ENCODE measurements at regions not wholly inside any gene's neighbourhood (a gene's known extent, or its start where the extent isn't known, plus 50 kb on each side); places are given as distances from the start of the nearest gene placed in this dataset.

- DNase-seq, result peak in 41 of 42 donors; percentile 11 to 83 (median 58)
- intact Hi-C loops (cut with DNase I), result loop anchor here (5.0 kb wide), 1 partner anchor 151 kb away; no protein-coding TSS in a partner anchor
Measured at GRCh38 chr3:99172736-99173657, 271.5 kb upstream of the DCBLD2 start.

GRCh38 chr3:99171800-99172199, 270.3 kb upstream of the DCBLD2 start:
- intact Hi-C loops (cut with DNase I), result loop anchor here (5.0 kb wide), 1 partner anchor 149 kb away; no protein-coding TSS in a partner anchor
- no peak for DNase-seq

- intact Hi-C loops (cut with DNase I), result loop anchor here (5.0 kb wide), 1 partner anchor 149 kb away; no protein-coding TSS in a partner anchor
- DNase-seq, result no peak
Measured at GRCh38 chr3:99170867-99171517, 269.5 kb upstream of the DCBLD2 start.

DNA sequence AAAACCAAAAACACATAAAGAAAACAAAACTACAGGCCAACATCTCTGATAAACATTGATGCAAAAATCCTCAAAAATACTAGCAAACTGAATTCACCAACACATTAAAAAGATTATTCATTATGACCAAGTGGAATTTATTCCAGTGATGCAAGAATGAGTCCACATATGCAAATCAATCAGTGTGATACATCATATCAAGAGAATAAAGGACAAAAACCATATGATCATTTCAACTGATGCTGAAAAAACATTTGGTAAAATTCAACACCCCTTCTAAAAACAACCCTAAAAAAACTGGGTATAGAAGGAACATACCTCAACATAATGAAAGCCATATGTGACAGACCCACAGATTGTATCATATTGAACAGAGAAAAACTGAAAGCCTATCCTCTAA, 265.6 kb upstream of the DCBLD2 start:
- intact Hi-C loops (cut with DNase I), result no loop called here
- no peak for DNase-seq

DNA sequence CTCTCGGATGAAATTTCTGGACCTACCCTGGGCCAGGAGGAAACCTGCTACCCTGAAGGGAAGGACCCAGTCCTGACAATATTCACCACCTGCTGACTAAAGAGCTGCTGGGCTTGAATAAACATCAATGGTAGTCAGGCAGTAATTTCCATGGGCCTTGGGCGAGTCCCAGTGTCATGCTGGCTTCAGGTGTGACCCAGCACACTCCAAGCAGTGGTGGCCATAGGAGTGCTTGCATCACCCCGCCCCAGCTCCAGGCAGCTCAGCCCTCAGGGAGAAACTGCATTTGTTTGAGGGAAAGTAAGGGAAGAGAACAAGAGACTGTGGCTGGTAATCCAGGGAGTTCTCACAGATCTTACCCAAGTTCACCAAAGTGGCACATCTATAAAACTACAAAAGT, 261.8 kb upstream of the DCBLD2 start:
- DNase-seq, result no peak
- intact Hi-C loops (cut with DNase I), result no loop called here

GRCh38 chr3:99159220-99159762, 257.8 kb upstream of the DCBLD2 start:
- DNase-seq, result no peak
- intact Hi-C loops (cut with DNase I), result no loop called here

GRCh38 chr3:99145031-99145430, 243.5 kb upstream of the DCBLD2 start:
- intact Hi-C loops (cut with DNase I), result no loop called here
- DNase-seq, result no peak

DNA sequence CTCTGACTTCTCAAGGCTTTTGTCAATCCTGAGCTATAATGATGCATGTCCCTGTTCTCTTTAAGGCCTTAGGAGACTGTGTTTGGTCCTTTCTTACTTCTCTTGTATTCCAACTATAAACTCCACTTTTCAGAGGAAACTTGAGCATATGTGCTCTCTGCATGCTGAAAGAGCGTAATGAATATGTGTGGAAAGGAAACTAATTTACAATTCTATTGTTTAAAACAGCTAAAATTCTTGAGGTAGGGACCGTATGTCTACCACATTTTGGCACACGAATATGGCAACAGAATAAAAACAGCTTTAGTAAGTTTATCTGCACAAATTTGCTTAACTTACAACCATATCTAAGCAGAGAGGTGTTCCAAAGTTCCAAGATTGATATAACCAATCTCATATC, 242.0 kb upstream of the DCBLD2 start:
- no peak for DNase-seq
- intact Hi-C loops (cut with DNase I), result no loop called here

- intact Hi-C loops (cut with DNase I), result no loop called here
Measured at GRCh38 chr3:99134986-99135385, 233.5 kb upstream of the DCBLD2 start.

GRCh38 chr3:99131876-99132275, 230.4 kb upstream of the DCBLD2 start:
- DNase-seq, result no peak
- intact Hi-C loops (cut with DNase I), result no loop called here

More at GRCh38 chr3:99134986-99135385, 233.5 kb upstream of the DCBLD2 start:
- DNase-seq, result no peak

- DNase-seq, result peak in 14 of 42 donors; percentile 5 to 62 (median 19)
- intact Hi-C loops (cut with DNase I), result no loop called here
Measured at GRCh38 chr3:99128725-99129505, 227.4 kb upstream of the DCBLD2 start.

- intact Hi-C loops (cut with DNase I), result no loop called here
- no peak for DNase-seq
Measured at GRCh38 chr3:99128235-99128634, 226.7 kb upstream of the DCBLD2 start.

- DNase-seq, result no peak
Measured at GRCh38 chr3:99126316-99126715, 224.8 kb upstream of the DCBLD2 start.

GRCh38 chr3:99119385-99119784, 217.9 kb upstream of the DCBLD2 start:
- intact Hi-C loops (cut with DNase I), result no loop called here
- no peak for DNase-seq

More at GRCh38 chr3:99126316-99126715, 224.8 kb upstream of the DCBLD2 start:
- intact Hi-C loops (cut with DNase I), result no loop called here

- no peak for DNase-seq
Measured at GRCh38 chr3:99118381-99118780, 216.9 kb upstream of the DCBLD2 start.

GRCh38 chr3:99114565-99115291, 213.2 kb upstream of the DCBLD2 start:
- no peak for DNase-seq
- intact Hi-C loops (cut with DNase I), result no loop called here

More at GRCh38 chr3:99118381-99118780, 216.9 kb upstream of the DCBLD2 start:
- intact Hi-C loops (cut with DNase I), result no loop called here

- peak in 4 of 42 donors; percentile 13 to 41 (median 21) for DNase-seq
- intact Hi-C loops (cut with DNase I), result no loop called here
Measured at GRCh38 chr3:99111235-99111634, 209.7 kb upstream of the DCBLD2 start.

- intact Hi-C loops (cut with DNase I), result no loop called here
- no peak for DNase-seq
Measured at GRCh38 chr3:99110401-99110800, 208.9 kb upstream of the DCBLD2 start.
